ENCODE measurements at regions not wholly inside any gene's neighbourhood (a gene's known extent, or its start where the extent isn't known, plus 50 kb on each side); places are given as distances from the start of the nearest gene placed in this dataset.

GRCh38 chr6:120147071-120147871 lies 797.7 kb upstream of the MAN1A1 start:
- Histone ChIP-seq H3K4me2 (ENCODE audit: low read length) (no peak overlapping the region), H3K79me2 (replicated peaks; ENCODE audit: insufficient read depth, low read length) (no peaks in the 10 kb centered on the region), H3K9me3 (ENCODE audit: low read length) (no peaks in the 10 kb centered on the region)

GRCh38 chr6:120141601-120142000 lies 792.0 kb upstream of the MAN1A1 start:
- no peak overlapping the region for H3K27ac ChIP-seq (ENCODE audit: low read length)
- no peak overlapping the region for H3K4me2 ChIP-seq (ENCODE audit: low read length)

More at GRCh38 chr6:120147071-120147871, 797.7 kb upstream of the MAN1A1 start:
- no peaks in the 10 kb centered on the region for H3K9me2 ChIP-seq (ENCODE audit: insufficient read depth, low read length)
- H3K36me3 ChIP-seq (ENCODE audit: insufficient read depth, low read length) = no peaks in the 10 kb centered on the region
- H3K9ac ChIP-seq (ENCODE audit: low read length) = no peak overlapping the region
- no peaks in the 10 kb centered on the region for H3F3A ChIP-seq (ENCODE audit: insufficient read depth, low read length, poor library complexity, severe bottlenecking)
- H4K20me1 ChIP-seq (ENCODE audit: insufficient read depth) = no peaks in the 10 kb centered on the region
- no peak overlapping the region for H2AFZ ChIP-seq (ENCODE audit: low read depth, low read length)
- H3K27ac ChIP-seq (ENCODE audit: low read length) = no peak overlapping the region
- H3K4me3 ChIP-seq (ENCODE audit: low read length) = no peak overlapping the region
- TF ChIP-seq SMC3 (conservative IDR thresholded peaks at IDR 0.05; ENCODE audit: poor library complexity) (no peak), REST (IDR thresholded peaks at IDR 0.05; ENCODE audit: borderline replicate concordance) (no peak), POLR2AphosphoS5 (IDR thresholded peaks at IDR 0.05) (no peak)
- no peaks in the 10 kb centered on the region for H3K27me3 ChIP-seq (ENCODE audit: insufficient read depth, low read depth, low read length)

More at GRCh38 chr6:120141601-120142000, 792.0 kb upstream of the MAN1A1 start:
- Histone ChIP-seq H3K9ac (ENCODE audit: low read length) (no peak overlapping the region), H3K9me2 (ENCODE audit: insufficient read depth, low read length) (no peaks in the 10 kb centered on the region), H4K20me1 (ENCODE audit: insufficient read depth) (no peaks in the 10 kb centered on the region), H3K9me3 (ENCODE audit: low read length) (no peaks in the 10 kb centered on the region), H3F3A (ENCODE audit: insufficient read depth, low read length, poor library complexity, severe bottlenecking) (no peaks in the 10 kb centered on the region), H3K4me3 (ENCODE audit: low read length) (no peak overlapping the region), H3K36me3 (ENCODE audit: insufficient read depth, low read length) (no peaks in the 10 kb centered on the region), H2AFZ (ENCODE audit: low read depth, low read length) (no peak overlapping the region), H3K79me2 (replicated peaks; ENCODE audit: insufficient read depth, low read length) (no peaks in the 10 kb centered on the region), H3K27me3 (ENCODE audit: insufficient read depth, low read depth, low read length) (no peaks in the 10 kb centered on the region)
- no peak for TF ChIP-seq POLR2AphosphoS5 (IDR thresholded peaks at IDR 0.05)
- no peak for TF ChIP-seq EP300 (conservative IDR thresholded peaks at IDR 0.05; ENCODE audit: poor library complexity, severe bottlenecking)
- TF ChIP-seq EZH2 (IDR thresholded peaks at IDR 0.05; ENCODE audit: borderline replicate concordance, insufficient read depth, low read length, poor library complexity, severe bottlenecking) = no peak
- TF ChIP-seq, protein P1, sequence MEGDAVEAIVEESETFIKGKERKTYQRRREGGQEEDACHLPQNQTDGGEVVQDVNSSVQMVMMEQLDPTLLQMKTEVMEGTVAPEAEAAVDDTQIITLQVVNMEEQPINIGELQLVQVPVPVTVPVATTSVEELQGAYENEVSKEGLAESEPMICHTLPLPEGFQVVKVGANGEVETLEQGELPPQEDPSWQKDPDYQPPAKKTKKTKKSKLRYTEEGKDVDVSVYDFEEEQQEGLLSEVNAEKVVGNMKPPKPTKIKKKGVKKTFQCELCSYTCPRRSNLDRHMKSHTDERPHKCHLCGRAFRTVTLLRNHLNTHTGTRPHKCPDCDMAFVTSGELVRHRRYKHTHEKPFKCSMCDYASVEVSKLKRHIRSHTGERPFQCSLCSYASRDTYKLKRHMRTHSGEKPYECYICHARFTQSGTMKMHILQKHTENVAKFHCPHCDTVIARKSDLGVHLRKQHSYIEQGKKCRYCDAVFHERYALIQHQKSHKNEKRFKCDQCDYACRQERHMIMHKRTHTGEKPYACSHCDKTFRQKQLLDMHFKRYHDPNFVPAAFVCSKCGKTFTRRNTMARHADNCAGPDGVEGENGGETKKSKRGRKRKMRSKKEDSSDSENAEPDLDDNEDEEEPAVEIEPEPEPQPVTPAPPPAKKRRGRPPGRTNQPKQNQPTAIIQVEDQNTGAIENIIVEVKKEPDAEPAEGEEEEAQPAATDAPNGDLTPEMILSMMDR (IDR thresholded peaks at IDR 0.05; ENCODE audit: poor library complexity, severe bottlenecking) = no peak
- no peak for TF ChIP-seq MXI1 (conservative IDR thresholded peaks at IDR 0.05; ENCODE audit: poor library complexity, severe bottlenecking)
- no peak for TF ChIP-seq RAD21 (conservative IDR thresholded peaks at IDR 0.05)
- no peak for TF ChIP-seq REST (IDR thresholded peaks at IDR 0.05; ENCODE audit: borderline replicate concordance)
- TF ChIP-seq SMC3 (conservative IDR thresholded peaks at IDR 0.05; ENCODE audit: poor library complexity) = no peak
- TF ChIP-seq TAF1 (IDR thresholded peaks at IDR 0.05; ENCODE audit: low read depth) = no peak

Data from neural cell (in vitro differentiated cells).